HG03558 (cell line): ENCODE measurements at regions not wholly inside any gene's neighbourhood (a gene's known extent, or its start where the extent isn't known, plus 50 kb on each side); places are given as distances from the start of the nearest gene placed in this dataset.
A peak's percentile ranks its signal among the peaks of the same experiment; 100 is the strongest.
"Not testable (repeated sequence)": the region's sequence is repeated elsewhere in the genome, so short reads cannot be mapped to it uniquely, and the experiment has no call there.

Experiments
- ATAC-seq: cut with Tn5 transposase; IDR thresholded peaks from one replicate; pipeline ENCODE4 v1.9.1; 2021; ENCODE audit warnings: moderate number of reproducible peaks; ENCODE audit not compliant: unreplicated experiment; ENCODE audit errors: extremely low read depth

DNA sequence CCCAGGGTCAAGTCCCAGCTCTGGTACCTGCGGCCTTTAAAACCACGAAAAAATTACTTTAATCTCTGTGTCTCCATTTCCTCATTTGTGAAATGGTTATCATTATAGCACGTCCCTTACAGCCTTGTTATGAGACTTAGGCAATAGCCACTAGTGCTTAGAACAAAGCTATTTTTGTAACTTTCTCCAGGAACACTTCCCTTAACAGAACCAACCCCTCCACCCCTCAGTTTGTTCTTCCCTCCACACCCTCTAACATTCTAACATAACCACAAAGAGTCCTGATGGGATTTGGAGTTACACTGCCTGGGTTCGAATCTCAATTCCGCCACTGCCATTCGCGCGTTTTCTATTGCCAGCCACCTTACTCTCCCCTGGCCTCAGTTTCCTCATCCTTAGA lies 2777.4 kb upstream of the TPTE start:
- not testable (repeated sequence) for ATAC-seq

DNA sequence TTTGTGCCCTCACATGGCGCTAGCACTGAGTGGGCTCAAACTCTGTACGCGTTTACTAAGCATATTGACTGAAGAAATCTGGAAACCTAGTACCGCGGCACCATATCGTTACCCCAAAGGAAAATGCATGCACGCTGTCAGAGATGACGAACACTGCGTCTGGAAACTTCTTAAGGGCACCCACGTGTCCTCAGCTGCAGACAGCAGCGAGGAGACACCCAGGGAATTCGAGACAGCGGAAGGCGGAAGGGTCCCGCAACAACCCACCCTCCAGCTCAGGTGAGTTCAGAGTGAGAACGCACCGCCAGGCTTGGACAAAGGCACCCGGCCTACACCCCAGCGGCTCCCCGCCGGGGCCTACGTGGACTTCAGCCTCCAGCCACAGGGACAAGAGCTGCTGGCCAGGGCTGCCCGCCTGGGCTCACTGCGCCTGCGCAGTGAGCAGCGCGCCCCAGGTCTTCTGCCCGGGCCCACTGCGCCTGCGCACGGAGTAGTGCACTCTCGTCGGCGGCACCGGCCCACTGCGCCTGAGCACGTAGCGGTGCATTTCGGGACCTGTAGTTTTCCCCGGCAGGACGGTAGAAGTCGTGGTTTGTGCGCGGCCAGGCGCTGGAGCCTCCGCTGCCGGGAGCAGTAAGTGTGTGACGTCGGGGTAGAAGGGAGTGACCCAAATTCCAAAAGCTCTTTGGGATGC lies 2776.8 kb upstream of the TPTE start:
- ATAC-seq = not testable (repeated sequence)

DNA sequence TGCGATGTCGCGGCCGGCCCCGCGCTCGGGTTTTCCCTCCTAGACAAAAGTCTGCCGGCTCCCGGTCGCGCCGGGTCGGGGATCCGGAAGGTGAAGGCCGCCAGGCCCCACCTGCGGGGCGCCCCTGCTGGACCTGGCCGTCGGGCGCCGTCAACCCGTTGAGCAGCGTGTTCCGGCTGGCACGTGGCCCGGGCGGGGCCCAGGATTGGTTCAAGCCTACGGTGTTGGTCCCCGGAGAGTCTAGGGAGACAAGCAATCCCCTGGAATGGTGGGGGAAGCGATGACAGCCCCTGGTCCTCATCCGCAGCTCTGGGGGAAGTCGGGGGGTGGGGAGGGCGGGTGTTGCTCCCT lies 2776.3 kb upstream of the TPTE start:
- not testable (repeated sequence) for ATAC-seq

DNA sequence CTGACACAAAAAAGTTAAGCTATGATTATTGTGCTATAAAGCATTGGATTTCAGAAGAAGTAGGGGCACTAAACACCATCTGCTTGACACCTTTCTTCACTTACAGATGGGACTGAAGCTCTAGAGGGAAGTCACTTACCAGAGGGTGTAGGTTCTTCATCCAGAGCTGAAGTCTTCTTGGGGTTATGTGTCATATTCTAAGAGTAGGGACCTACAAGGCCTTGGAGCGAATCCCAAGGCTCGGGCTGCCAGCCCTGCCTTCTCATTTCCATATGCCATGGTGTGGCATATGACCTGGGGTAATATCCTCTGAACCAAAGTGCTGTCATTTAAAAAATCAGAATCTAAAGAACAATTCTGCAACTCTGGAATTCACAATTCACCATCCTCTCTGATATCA lies 2773.4 kb upstream of the TPTE start:
- ATAC-seq = not testable (repeated sequence)

DNA sequence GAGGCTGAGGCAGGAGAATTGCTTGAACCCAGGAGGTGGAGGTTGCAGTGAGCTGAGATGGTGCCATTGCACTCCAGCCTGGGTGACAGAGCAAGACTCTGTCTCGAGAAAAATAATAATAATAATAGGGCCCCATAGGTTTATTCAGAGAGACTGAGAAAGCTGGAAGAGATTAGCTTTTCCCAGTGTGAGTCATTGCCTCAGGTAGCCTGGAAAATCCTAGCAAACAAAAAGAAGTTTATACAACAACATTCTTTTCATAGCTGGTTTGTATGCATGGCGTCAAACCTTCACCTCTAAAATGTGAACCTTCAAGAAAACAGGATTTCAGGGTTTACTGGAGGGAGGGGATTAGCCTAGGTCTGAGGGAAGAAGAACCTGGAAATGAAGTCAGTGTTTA lies 2768.8 kb upstream of the TPTE start:
- not testable (repeated sequence) for ATAC-seq

DNA sequence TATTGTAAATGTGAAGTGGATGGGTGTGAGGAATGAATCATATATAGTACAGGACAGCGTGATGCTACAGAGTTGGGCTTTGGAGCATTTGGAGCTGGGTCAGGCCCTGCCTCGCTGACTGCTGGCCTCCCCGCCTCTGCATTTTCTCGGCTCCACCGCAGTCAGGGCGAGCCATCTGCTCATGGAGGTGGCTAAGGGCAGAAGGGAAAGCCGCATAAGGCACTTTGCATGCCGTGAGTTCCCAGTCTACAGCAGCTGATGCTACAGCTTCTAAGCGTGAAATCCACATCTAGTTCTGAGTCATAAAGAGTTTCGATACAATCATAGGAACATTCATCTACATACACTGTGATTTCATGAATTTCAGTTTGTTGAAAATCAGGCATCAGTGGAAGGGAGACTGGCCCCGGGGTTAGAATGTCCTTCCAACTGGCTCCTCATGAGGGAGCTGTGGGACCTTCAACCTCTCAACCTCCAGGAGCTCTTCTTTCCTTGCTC lies 2768.0 kb upstream of the TPTE start:
- ATAC-seq = peak; percentile 63

DNA sequence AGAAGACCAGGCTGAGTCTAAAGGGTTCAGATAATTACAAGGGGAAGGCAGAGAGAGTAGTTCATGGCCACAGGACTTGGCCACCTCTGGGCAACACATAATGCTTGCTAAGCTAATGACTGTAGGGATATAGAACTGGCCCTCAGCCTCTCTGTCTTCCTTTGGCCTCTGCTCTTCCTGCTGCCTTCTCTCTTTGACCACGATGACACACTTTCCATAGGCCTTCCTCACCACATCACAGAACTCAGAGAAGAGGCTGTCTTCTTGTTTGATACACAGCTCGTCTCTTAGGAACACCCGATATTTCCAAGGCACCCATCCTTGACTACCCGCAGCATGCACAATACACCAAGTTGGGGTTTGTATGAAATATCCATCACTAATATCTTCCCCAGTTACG lies 2751.4 kb upstream of the TPTE start:
- not testable (repeated sequence) for ATAC-seq

DNA sequence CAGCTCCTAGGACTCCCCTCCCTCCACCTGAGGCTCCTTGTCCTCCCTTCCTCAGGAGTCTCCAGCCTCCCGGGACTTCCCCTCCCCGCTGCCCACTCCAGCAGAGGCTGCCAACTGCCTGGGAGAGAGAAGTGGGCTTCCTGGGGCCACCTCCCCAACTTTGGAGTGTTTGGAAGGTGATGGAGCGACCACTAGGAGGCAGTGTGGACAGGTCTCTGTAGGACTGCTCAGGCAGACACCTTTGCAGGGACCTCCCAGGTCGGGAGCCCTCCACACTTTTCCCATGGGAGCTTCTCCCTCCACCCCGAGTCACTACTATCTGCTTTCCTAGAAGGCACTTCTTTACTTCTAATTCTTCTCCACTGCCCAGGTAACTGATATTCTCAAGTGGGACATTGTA lies 2747.2 kb upstream of the TPTE start:
- not testable (repeated sequence) for ATAC-seq

DNA sequence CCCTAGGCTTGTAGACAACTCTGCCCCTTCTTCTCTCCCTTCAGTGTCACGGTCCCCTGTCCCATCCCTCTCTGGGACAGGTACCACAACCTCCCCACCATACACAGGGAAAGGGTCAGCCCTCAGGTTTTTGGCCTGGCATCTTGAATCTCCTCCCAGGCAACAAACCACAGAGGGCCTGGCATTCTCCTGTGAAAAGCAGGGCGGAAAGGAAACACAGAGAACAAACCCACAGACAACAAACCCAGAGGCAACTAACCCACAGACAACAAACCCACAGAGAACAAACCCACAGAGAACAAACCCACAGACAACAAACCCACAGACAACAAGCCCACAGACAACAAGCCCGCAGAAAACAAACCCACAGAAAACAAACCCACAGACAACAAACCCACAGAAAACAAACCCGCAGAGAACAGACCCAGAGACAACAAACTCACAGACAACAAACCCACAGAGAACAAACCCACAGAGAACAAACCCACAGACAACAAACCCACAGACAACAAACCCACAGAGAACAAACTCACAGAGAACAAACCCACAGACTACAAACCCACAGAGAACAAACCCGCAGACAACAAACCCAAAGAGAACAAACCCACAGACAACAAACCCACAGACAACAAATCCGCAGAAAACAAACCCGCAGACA lies 2745.9 kb upstream of the TPTE start:
- not testable (repeated sequence) for ATAC-seq

DNA sequence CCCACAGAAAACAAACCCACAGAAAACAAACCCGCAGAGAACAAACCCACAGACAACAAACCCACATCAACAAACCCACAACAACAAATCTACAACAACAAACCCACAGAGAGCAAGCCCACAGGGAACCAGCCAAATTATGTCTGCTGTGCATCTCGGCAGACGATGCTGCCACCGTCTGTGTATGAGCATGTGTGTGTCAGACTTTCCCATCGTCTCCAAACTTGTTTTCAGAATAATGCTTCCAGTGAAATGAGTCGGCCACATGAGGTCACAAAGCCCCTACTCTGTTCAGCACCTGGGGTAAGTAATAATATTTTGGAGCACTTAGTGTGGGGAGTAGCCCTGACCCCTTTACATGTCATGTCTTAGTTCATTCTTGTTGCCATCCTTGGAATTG lies 2745.3 kb upstream of the TPTE start:
- not testable (repeated sequence) for ATAC-seq

DNA sequence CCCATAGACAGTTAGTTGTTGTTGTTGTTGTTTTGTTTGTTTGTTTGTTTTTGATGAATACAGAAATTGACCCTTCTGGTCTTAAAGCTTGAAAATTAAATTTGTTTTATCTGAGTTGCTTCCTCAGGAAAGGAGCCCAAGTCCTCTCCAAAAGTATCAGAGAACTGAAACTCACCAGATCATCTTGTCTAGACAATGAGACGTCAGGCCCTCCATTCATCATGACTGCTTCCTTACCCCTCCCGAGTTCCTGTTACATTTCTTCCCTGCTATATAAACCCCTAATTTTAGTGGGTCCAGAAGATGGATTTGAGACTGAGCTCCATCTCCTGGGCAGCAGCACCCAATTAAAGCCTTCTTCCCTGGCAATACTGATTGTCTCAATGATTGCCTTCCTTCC lies 2744.8 kb upstream of the TPTE start:
- not testable (repeated sequence) for ATAC-seq

DNA sequence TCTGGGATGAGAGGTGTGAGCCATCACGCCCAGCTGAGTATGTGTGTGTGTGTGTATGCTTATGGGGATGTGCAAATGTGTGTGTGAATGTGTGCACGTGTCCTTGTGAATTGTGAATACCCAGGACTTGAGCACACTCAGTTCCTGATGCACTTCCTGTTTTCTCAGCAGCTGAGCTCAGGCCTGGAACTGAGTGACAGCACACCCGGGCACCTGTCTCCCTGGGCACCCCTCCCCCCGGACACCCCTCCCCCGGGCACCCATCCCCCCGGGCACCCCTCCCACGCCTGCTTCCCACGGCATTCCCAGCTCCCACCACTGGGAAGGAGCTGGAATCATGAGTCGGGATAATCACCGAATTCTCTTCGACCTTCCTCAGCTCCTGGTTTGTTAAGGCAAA lies 2744.1 kb upstream of the TPTE start:
- not testable (repeated sequence) for ATAC-seq

DNA sequence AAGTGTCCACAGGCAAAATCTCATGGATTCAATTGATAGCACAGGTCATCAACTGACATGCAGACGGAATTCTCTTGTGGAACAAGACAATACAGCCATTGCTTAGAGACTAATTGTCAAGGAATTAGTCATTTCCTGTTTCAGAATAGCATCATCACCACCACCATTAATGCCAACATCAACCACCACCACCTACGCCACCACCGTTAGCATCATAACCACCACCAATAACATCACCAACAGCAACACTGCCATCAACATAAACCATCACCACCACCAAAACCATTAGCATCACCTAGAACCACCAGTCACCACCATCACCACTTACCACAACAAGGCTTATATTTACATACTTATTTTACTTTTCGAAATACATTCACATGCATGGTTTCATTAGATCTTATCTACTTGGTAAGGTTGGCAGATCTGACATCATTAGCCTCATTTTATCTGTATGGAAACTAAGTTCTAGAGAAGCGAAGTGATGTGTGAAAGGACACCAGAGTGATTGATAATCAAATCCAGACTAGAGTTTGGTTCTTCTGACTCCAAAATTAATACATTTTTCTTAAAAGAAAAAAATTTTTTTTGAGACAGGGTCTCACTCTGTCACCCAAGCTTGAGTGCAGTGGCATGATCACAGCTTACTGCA lies 2733.8 kb upstream of the TPTE start:
- not testable (repeated sequence) for ATAC-seq

DNA sequence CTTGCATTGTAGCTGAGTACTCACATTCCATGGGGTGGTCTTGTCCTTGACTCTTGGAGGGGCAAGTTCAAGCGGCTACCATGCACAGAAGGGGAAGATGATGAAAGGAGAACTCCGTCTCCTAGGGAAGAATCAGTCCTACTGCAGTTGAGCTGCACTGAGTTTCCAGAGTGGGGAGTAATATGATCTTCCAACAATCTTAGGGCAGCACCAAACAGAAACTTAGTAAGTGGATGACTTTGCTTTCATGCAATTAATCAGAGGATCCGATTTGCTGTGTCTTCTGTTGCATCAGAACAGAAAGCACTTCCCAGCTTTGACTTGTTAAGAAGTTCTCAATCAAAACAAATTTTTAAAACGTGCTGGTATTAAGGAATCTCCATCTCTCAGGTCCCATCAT lies 2727.6 kb upstream of the TPTE start:
- not testable (repeated sequence) for ATAC-seq

DNA sequence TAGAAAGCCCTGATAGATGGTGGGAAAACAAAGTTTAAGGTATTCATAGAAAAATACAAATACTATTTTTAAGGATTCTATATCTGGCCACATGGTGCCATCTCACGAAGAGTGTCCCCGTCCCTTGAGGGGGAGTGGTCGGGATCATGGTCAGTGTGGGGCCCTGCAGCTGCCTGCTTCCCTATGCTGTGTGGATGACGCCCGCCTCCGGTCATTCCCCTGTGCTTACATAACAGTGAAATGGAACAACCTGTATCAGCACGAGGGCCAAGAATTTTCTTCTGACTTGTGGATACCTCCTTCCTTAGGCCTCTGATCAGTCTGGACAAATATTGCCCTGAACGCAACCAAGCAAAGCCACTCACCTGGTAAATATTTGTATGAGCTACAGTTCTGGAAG lies 2724.1 kb upstream of the TPTE start:
- not testable (repeated sequence) for ATAC-seq

DNA sequence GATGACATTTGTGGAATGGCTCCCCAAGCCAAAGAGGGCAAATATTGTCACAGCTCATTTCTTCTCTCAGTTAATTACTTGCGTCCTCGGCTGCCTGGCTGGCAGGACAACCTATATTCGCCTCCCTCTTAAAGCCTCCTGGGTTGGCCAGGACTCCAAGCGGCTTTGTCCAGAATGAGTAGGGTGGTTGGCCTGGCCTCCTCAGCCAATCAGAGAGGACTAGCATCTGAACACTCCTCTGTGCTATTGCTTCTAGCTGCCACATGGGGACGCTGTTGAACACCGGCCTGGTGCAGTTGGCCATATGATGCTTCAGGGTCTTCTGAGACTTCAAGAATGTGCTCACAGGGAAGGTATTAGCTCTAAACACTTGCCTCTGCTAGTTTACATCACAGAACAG lies 2722.9 kb upstream of the TPTE start:
- not testable (repeated sequence) for ATAC-seq

DNA sequence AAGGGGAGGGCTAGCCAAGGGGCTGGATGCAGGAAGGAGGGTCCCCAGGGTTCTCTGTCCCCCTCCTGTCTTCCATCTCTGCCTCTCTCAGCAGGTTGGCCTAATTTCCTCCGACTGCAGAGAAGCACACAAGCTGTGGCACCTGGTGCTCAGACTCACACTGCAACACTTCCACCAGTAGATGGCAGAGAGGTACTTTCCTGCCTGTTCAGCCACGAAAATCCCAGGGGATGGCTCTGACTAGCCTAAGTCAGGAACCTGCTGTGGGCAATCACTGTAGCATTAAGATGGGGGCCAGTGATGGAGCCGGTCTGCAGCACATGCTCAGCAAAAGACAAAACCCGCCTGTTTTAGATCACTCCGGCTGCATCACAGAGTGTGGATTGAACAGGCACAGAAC lies 2721.7 kb upstream of the TPTE start:
- not testable (repeated sequence) for ATAC-seq

DNA sequence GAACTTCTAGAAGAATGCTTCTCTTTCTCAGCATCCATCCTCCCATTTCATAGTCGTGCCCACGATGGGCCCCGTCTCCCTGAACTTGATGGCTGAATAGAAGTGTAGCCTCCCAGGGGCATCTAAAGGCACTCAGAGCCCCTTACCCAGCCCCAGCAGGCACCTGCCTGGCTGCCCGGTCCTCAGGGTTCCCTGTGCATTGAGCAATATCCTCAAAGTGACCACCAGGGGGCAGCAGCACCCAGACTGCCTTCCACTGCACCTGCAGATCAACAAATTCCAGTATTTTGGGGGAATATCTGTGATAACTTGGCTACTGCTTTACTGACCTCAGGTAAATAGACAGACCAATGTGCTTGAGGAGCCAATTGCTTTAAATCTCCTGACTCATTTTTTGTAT lies 2707.9 kb upstream of the TPTE start:
- ATAC-seq = not testable (repeated sequence)

DNA sequence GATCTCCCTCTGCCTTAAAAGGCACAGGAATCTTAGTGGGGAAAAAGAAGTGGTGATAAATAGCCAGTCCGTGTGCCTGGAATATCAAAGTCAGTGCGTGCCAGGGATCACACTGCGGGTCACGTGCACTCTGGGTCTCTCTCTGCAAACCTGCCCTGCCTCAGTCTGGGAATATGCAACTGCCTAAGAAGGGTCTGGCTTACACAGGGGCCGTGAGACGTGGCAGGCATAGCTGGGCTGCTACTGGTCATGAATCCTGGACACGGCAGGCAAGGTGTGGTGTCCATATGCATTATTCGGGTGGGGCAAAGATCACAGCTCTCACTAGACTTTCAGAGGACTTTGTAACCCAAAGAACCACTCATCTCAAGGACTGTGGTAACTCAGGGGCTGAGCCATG lies 2704.4 kb upstream of the TPTE start:
- ATAC-seq = not testable (repeated sequence)

DNA sequence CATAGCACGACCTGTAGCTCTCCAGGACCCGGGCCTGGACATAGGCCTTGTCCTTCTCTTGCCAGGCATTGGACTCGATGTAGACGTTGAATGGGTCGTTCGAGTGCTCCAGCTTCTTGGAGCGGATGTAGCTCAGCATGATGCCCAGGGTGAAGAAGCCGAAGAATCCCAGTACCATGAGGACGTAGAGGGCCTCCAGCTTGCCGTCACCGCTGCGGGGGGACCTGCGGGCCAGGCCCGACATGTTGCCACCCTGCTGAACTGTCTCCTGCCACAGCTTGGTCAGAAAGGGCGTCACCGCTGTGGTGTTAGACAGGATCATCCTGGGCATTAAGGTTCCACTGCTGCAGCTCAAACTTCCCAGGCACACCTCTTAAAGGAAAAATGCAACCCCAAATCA lies 2702.1 kb upstream of the TPTE start:
- ATAC-seq = not testable (repeated sequence)

DNA sequence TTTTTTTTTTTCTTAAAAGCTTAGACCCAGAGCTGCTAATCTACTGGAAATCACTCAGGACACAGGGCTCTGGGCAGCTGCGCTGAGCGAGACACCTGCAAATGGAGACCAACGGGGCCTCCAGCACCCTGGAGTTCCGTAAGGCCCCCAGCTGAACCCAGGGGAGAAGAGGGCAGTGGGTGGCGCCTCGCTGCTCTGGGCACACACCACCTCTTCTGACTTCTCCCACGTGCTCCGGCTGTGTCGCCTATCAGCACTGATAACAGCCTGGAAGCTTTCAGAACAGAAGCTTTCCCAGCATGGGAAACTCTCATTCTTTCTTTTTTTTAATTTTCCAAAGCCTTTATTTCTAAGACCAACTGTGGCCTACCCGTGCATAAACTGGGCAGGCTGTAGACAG lies 2695.8 kb upstream of the TPTE start:
- ATAC-seq = not testable (repeated sequence)
